Hypothalamus (tissue), 51 donors: ENCODE measurements at regions not wholly inside any gene's neighbourhood (a gene's known extent, or its start where the extent isn't known, plus 50 kb on each side); places are given as distances from the start of the nearest gene placed in this dataset.
A peak's percentile ranks its signal among the peaks of the same experiment; 100 is the strongest.

Source experiments
- DNase-seq, 51 donors: peaks; one replicate each; lab custom pipeline; 2025; lab: John Stamatoyannopoulos, UW

DNA sequence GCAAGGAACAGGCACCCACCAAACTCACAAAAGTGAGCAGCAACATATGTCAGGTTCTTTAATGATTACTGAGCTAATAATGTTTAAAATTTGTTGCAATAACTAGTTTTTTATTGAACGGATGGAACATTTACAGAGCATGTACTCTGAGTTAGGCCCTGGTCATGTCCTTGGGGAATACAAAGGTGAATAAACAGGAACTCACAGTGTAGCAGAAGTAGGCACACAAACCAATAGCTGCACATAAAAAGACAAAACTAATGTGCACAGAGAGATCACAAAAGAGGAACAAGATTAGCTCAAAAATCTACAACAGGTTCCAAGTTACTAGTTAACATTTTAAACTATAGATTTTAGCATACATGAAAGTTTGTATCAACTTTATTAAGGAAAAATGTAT is 505.3 kb upstream of the PPP2R3A start:
- no peak for DNase-seq

DNA sequence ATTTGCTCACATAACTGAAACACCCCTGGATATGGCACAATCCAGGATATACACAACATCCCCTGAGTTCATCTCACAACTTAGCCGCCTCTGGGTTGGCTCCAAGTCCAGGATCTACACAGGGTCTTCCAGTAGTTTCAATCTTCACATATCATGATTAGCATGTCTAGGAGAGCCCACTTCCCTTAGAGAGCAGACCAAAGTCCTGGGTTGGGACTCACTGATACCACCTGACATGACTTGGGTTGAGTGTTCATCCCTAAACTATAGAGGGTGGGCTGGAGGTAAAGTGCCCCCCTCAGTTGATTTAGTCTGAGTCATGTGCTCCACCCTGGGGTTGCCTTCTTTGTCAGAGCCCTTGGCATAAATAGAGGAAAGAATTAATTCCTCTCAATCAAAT is 493.6 kb upstream of the PPP2R3A start:
- DNase-seq, result no peak

DNA sequence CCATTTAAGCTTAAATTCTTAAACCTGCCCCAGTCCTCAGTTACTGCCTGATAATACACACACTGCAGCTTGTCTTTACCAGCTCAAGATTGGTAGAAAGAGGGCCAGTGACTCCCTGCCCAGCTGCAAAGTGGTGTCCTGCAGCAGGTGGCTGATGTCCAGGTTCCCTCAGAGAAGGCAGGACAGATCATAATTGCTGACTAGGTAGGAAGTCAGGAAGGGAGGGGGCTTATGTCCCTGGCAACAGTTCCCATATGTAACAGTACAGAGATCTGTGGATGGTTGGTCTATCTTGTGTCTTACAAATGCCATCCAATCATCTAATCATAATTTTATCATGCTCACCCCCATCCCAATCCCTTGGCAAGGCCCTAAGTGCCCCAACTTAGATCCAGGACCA is 492.1 kb upstream of the PPP2R3A start:
- DNase-seq, result no peak

DNA sequence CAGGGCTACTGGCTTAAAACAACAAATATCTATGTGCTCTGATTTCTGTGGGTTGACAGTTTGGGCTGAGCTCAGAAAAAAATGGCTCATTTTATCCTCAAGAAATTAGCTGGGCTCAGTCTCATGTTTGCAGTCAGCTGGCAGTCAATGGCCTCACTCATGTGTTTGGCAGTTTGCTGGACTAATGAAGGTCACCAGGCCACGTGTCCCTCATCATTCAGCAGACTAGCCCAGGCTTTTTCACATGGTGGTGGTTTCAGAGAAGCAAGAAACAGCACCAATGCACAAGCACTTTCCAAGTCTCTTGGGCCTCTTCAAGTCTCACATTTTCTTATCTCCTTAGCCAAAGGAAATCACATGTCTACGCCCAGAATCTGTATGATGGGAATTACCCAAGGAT is 478.3 kb upstream of the PPP2R3A start:
- DNase-seq, result peak in 3 of 51 donors; percentile 1 to 8 (median 3)

DNA sequence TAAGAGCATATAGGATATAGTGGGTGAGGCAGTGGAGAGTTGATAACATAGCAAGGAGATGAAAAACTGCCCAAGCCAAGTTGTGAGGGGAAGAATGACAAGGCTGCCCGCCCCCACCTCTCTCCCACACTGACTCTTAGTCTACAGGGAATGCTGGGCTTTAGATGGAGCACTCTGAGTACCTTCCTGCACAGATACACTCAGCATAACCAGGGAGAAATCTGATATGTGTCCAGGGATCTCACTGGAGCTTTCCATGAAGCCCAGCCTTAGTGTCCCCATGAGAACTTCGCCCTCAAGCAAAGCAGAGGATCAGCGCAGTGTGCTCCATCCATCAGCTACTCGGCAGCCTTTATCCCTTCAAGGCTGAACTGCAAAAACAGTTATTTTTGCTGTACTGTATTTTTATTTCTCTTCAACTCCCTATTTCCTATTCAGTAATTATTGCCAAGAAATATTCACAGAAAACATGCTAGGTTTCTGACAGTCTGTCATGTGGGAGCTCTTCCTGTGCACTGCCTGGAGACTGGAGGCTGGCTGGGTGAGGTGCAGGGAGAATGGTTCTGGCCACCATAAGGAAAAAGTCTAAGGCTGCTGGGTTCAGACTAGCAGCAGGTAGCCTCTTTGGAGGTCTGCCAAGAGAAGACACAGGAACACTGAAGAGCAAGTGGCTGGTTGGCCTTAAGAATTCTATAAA is 475.2 kb upstream of the PPP2R3A start:
- DNase-seq, result peak in 1 of 51 donors; percentile 5

DNA sequence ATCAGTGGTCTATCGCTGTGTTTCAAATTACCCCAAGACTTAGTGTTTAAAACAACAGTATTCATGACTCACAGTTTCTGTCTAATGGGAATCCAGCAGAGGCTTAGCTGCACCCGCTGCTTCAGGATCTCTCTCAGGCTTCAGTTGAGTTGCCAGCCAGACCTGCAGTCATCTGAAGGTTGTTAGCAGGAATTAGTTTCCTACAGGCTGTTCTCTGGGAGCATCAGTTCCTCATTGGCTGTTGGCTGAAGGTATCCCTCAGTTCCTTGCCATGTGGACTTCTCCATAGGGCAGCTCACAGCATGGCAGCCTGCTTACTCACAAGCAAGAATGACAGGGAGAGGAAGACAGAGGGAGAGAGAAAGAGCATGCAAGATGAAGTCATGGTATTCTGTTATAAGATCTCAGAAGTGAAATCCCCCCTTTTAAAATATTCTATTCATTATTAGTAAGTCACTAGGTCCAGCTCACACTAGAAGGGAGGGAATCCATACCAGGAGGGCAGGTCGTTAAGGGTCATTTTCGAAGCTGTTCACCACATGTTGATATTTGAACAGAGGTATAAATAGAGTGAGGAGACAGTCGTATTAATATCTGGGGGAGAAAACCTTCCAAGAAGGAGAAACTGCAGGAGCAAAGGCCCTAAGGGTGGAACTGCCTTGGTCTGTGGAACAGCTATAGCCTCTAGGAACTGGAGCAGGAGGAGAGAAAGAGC is 473.9 kb upstream of the PPP2R3A start:
- no peak for DNase-seq

DNA sequence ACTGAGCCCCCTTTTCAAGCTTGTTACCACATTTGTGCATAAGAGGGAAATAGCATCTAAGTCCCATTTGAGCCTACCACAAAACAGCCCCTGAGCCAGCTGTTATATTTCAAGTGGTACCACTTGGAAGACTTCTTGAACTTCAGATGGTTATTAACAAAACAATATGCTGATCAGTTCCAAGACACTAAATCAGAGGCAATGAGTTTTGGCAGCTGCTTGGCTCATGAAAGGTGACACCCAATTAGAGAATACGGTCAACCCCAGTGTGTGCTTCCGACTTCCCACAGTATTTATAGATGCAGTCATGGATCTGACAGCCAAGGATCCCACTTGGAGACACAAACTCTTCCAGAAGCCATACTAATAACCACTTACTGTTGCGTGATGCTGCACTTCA is 469.6 kb upstream of the PPP2R3A start:
- no peak for DNase-seq

DNA sequence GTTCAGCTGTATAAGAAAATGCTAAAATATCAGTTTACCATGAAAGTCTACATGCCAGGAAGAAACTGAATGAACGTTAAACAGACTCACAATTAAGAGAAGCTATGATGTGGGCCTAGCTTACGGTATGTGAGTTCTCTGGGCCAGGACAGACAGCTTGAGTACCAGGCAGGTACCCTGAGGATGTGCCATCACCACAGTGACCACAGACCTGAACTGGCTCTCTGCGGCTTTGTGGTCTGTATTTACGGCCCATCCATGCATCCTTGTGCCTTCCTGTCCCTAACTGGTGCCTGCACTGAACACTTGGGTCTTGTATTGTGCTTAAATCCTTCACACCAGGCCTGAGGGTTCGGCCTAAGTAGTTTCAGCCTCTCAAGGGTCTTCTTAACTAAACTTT is 467.5 kb upstream of the PPP2R3A start:
- no peak for DNase-seq

DNA sequence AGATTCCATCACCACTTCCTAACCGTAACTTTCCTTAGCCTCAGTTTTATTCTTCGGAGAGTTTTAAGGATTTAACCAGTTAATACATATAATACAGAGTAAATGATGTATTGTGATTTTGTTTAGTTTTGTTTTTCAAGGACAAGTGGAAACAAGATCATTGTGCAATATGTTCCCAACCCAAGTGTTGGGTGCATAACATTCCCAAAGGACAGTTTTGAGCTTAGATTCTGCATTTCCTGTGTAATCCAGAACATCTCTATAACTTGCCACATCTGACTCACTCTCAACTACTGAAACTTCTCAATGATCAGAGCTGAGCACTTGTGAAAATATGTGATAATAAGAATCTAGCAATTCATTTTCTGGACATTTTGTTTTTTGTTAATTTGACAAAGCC is 466.1 kb upstream of the PPP2R3A start:
- no peak for DNase-seq

DNA sequence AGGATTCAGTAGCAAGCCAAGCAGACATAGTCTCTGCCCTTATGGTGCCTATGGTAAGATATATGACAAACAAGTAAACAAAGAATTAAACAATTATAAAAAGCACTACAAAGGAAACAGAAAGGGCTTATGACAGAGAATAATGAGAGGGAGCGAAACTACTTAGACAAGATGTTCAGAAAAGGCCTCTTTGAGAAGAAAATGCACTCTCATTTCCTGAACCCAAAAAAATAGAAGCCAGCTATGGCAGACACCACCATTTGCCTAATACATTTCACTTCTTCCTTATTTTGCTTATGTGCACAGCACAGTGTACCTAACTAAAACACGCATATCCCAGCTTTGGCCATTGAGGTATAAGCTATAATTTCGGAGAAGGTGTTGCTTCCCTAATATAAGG is 465.5 kb upstream of the PPP2R3A start:
- no peak for DNase-seq

DNA sequence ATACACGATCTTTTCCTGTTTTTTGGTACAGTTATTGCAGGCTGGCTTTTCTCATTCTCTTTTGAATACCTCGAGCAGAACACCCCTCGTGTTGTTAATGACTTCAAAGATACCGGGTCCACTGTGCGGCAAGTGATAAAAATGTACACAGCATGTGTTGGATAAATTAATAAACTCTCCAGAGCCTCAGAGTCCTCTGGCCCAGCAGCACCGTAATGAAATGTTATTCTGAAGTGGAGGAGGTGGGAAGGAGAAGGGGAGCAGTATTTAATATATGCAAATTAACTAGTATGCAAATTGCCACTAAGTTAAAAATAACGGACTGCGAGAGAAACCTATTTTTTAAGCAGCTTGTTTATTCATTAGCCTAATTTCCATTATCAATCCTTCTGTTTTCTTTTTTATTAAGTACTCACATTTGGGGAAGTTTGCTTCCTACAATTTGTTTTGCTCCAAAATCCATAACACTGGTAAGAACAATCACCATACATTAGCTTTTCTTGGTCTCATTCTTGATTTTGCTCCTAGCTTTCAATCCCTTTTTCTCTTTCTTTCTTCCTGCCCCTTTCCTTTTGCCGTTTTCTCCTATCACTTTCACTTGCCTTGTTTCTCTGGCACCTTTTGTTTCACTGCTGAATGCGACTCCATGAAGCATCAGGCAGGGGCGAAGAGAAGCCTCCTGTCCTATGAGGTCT is 462.3 kb upstream of the PPP2R3A start:
- no peak for DNase-seq

DNA sequence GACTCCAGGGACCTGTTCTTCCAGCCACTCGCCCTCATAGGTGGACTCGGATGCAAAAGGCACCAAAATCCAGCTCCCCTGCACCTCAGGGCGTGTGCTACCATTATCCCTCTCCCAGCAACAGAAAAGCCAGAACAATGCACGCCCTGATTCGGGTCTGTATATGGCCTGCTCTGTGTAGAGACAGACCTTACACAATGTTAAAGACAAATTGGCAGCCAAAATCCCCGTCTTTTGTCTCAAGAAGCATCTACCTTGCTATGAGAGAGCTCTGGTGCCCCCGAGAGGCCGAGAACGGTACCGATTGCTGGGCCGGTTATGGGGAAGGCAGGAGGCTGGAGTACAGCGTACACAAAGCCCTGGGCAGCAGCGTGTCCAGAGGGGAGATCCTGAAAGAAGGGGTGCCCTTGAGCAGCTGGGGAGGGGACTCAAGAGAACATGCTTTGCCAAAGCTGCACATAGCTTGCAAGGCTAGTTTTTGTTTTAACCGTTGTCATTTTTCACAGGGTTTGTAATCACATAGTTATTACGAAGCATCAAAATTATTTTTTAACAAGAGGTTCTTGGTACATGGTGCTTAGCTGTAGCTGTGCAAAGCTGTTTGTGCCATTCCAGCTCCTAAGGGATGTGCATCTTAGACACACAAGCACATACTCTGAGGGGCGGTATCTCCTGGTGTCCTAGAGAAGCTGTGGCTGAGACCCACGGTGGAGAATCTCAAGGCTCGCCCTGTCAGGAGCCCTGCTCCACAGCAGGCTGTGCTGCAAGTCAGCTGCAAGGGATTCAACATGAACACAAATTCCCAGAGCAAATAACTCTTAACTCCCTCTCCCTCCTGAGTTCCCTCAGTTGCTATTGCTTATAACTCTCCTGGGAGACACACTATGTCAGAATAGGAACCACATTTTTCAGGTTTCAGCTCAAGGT is 461.5 kb upstream of the PPP2R3A start:
- peak in 50 of 51 donors; percentile 1 to 84 (median 40) for DNase-seq

DNA sequence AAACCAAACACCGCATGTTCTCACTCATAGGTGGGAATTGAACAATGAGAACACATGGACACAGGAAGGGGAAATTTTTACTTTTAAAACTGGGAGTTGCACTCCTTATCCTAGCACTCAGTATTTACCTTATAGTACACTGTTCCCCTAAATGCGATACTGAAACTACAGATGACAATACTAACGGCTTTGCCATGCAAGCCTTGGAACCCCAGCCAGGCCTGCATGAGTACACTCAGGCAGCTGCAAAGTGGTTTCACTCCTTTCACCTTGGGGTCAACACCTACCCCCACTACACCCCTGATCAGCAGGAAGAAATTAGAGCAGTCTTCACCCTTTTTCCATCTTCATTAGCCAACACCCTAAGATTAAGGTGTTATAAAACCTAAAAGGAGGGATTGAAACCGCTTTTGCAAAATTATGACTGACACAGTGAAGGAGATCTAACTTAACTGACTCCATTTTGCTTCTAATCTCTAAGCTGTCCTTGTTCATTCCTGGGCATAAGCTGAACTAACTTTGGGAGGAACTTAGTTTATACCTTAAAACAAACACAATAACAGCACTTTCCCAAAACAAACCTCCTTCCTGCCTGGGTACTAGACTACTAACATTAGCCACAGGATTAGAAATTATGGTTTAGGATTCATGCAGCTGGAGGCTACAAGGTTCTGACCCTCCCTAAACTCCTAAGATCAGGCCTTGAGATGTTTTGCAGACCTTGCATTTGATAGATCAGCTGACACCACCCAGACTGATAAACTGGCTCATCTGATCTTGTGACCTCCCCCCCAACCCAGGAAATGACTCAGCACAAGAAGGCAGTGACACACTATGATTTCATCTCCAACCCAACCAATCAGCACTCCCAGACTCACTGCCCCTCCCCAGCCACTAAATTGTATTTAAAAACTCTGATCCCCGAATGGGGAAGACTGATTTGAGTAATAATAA is 452.1 kb upstream of the PPP2R3A start:
- no peak for DNase-seq

DNA sequence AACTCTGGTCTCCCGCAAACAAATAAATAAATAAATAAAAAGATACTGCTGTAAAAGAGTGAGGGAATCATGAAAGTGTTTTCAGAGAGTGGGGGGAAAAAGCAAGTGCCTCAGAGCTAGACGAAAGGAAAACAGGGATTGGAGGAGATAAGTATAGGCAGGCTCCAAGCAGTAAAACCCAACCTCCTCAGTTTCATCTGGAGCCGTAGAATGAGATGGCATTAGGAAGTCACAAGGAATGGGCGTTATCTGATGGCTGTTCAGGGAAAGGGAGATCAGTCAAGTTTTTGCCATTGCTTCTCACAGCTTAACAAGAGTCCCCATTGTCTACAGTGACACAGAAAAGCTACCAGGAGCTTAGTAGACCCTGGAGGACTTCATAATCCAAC is 451.5 kb upstream of the PPP2R3A start:
- no peak for DNase-seq

DNA sequence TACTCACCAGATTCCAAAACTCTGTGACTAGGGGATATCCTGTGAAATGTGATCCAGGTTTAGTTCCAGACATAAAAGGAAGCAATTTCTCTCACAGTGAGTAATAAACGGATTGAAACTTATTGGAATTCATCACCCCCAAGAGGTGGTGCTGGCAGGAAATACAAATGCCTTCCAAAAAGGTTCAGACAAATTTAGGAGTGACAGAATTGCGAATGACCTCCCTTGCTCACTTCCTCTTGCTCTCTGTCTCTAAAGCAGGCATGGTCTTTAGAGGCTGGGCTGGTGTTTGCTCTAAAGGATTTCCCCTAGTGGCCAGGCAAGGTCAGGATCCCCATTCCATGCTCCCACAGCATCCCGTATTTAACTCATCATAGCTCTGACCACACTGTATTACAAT is 449.4 kb upstream of the PPP2R3A start:
- DNase-seq, result no peak

DNA sequence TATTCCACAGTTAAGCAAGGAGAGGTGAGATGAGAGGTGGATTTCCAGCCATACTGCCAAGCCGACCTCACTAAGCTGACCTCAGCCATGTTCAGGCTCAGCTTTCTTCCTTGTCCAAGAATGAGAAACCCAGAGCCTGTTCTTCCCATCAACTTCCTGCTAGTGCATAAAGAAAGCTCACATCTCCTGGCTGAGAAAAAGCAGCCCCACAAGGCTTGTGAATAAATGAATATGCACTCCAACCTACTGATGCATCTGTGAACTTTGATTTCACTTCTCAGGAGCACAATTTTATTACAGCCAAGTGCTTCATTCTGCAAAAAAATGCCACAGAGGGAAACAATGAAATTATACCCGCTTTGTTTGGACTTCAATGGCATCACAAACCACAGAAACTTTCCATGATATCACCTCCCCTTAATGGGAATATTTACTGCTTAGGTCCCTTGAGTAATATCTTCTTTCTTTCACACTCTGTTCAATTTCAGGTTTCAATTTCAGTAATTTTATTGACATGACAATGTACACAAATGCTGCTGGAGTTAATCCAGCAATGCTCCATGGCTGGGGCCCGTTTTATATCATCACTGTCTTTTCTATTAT is 437.0 kb upstream of the PPP2R3A start:
- no peak for DNase-seq

DNA sequence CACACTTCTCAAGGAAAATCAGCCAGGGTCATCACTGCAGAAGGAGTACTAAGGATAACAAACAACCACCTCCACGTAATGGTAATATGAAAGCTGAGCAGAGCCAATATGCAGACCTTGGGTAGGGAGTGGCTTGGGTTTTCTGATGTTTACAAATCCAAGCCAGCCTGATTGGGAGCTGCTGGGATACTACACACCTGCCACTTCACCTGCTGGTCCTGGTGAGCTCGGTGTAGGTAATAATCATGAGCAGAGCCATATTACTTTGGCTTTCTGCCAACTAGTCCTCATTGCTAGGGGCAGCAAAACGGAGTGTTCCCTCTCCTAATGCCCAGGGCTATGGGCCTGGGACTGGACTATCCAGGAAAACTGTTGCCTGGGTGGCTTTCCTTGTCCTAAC is 433.5 kb upstream of the PPP2R3A start:
- DNase-seq, result no peak

DNA sequence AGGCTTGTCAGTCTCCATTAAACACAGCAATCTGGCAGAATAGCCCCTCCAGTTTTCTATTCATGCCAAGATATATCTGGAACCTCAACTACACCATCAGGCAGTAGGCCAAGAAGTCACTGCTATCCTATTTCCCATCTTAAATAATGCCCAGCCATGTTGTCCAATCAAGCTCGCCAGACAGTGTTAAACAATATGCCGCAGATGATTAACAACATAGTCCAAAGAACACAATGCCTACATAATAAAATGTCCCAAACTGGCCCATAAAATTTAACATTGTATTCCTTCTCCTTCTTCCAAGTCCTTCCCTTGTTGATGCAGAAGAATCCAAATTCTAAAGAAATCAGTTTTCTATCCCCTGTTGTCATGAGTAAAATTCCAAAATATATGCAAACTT is 427.4 kb upstream of the PPP2R3A start:
- DNase-seq, result no peak

DNA sequence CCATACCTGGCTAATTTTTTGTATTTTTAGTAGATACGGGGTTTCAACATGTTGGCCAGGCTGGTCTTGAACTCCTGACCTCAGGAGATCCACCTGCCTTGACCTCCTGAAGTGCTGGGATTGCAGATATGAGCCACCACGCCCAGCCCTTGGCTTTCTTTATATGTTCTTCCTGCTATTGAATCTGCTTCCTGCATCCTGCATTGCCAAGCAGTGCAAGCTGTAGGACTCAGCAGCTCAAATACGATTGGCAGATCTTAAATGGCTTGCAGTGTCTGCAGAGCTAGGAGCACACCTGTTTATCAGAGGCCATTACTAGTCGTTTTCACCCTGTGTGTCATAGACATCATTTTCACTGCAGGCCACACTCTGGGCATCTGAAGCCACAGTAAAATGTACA is 426.2 kb upstream of the PPP2R3A start:
- DNase-seq, result no peak
